DMS53 treated with DMSO at 0.1 percent for 48 hours (cell line): ENCODE measurements at regions not wholly inside any gene's neighbourhood (a gene's known extent, or its start where the extent isn't known, plus 50 kb on each side); places are given as distances from the start of the nearest gene placed in this dataset.
A peak's percentile ranks its signal among the peaks of the same experiment; 100 is the strongest.

Experiments used
- DNase-seq: peaks from one replicate; lab custom pipeline; 2025; ENCODE audit not compliant: unreplicated experiment; lab: John Stamatoyannopoulos, UW

GRCh38 chr5:71982717-71983395 is 124.4 kb upstream of the MAP1B start:
- no peak for DNase-seq

GRCh38 chr5:71986101-71986500 is 121.2 kb upstream of the MAP1B start:
- DNase-seq, result no peak

- DNase-seq, result no peak
Measured at GRCh38 chr5:71988808-71989207, 118.5 kb upstream of the MAP1B start.

- DNase-seq, result no peak
Measured at GRCh38 chr5:71993600-71993999, 113.7 kb upstream of the MAP1B start.

GRCh38 chr5:71996789-71997188 is 110.5 kb upstream of the MAP1B start:
- no peak for DNase-seq

GRCh38 chr5:71998746-71999145 is 108.5 kb upstream of the MAP1B start:
- DNase-seq, result no peak

- DNase-seq, result no peak
Measured at GRCh38 chr5:72000707-72001106, 106.6 kb upstream of the MAP1B start.

- DNase-seq, result no peak
Measured at GRCh38 chr5:72005671-72006070, 101.6 kb upstream of the MAP1B start.

GRCh38 chr5:72006361-72006760 is 100.9 kb upstream of the MAP1B start:
- no peak for DNase-seq

GRCh38 chr5:72007336-72008111 is 99.8 kb upstream of the MAP1B start:
- DNase-seq, result no peak

GRCh38 chr5:72009280-72009679 is 98.0 kb upstream of the MAP1B start:
- no peak for DNase-seq

GRCh38 chr5:72010430-72010829 is 96.8 kb upstream of the MAP1B start:
- no peak for DNase-seq

- no peak for DNase-seq
Measured at GRCh38 chr5:72012906-72013305, 94.4 kb upstream of the MAP1B start.

GRCh38 chr5:72013766-72014624 is 93.3 kb upstream of the MAP1B start:
- no peak for DNase-seq

- peak; percentile 73 for DNase-seq
Measured at GRCh38 chr5:72015103-72015548, 92.1 kb upstream of the MAP1B start.

GRCh38 chr5:72018143-72018803 is 89.0 kb upstream of the MAP1B start:
- peak; percentile 45 for DNase-seq

- DNase-seq, result no peak
Measured at GRCh38 chr5:72020161-72020983, 86.9 kb upstream of the MAP1B start.

- DNase-seq, result peak; percentile 66
Measured at GRCh38 chr5:72021651-72022357, 85.5 kb upstream of the MAP1B start.

- no peak for DNase-seq
Measured at GRCh38 chr5:72028382-72028781, 78.9 kb upstream of the MAP1B start.

- no peak for DNase-seq
Measured at GRCh38 chr5:72030237-72030636, 77.0 kb upstream of the MAP1B start.
